SK-N-SH (cell line): ENCODE measurements at regions not wholly inside any gene's neighbourhood (a gene's known extent, or its start where the extent isn't known, plus 50 kb on each side); places are given as distances from the start of the nearest gene placed in this dataset.

Experiments
- CTCF ChIA-PET: fragments of 300-600, 350-600 bp; formaldehyde crosslinking; extraction: SDS; loops from one replicate; lab custom pipeline; 2021; lab: Yijun Ruan, JAX
- POLR2A ChIA-PET: fragments of 350-600 bp; sonication (Branson Sonifier 250); formaldehyde crosslinking; extraction: SDS; loops from one replicate; lab custom pipeline; 2020; ENCODE audit warnings: antibody characterized with exemption, inconsistent platforms; lab: Yijun Ruan, JAX
- DNase-seq: peaks from one replicate; pipeline ENCODE4 v3.0.0; 2012
- H2AFZ ChIP-seq: fragments of 200-600 bp; sonication (generic); 2 replicates; pipeline ENCODE4 v1.8.1; 2016; ENCODE audit warnings: antibody characterized with exemption, mild to moderate bottlenecking, low read depth
- H3F3A ChIP-seq: fragments of 200-600 bp; sonication (generic); replicated peaks from 2 replicates; pipeline ENCODE3; 2016; ENCODE audit warnings: antibody characterized with exemption, mild to moderate bottlenecking; ENCODE audit not compliant: insufficient read depth
- H3K27ac ChIP-seq, 2 experiments: fragments of 200-500 bp in 1 of 2; fragments of 200-600 bp in 1 of 2; sonication (Bioruptor generic) in 1 of 2; sonication (generic), shearing (Covaris generic) in 1 of 2; 2 replicates each; pipeline versions ENCODE4 v1.5.1 to v1.6.1; 2014 to 2016; ENCODE audit warnings: low read depth in 2 of 2, inconsistent platforms in 1 of 2, low read length in 1 of 2, mild to moderate bottlenecking in 1 of 2, mixed read lengths in 1 of 2
- H3K27me3 ChIP-seq: fragments of 200-600 bp; sonication (generic), shearing (Covaris generic); 2 replicates; pipeline ENCODE4 v1.6.1; 2016; ENCODE audit warnings: mixed run types; ENCODE audit not compliant: insufficient read depth
- H3K36me3 ChIP-seq, 2 experiments: fragments of 200-500 bp in 1 of 2; fragments of 200-600 bp in 1 of 2; sonication (Bioruptor generic) in 1 of 2; sonication (generic) in 1 of 2; replicated peaks in 1 of 2; 2 replicates each; pipeline versions ENCODE3 to v1.5.1; 2014 to 2016; ENCODE audit warnings: low read length in 1 of 2, mild to moderate bottlenecking in 1 of 2; ENCODE audit not compliant: insufficient read depth in 2 of 2, control insufficient read depth in 1 of 2
- H3K4me1 ChIP-seq, 2 experiments: fragments of 200-500 bp in 1 of 2; fragments of 200-600 bp in 1 of 2; sonication (Bioruptor generic) in 1 of 2; sonication (generic), shearing (Covaris generic) in 1 of 2; 2 replicates each; pipeline versions ENCODE4 v1.5.1 to v1.6.1; 2014 to 2016; ENCODE audit warnings: low read depth in 1 of 2, low read length in 1 of 2, mixed run types in 1 of 2; ENCODE audit not compliant: insufficient read depth in 2 of 2, control insufficient read depth in 1 of 2
- H3K4me2 ChIP-seq: fragments of 200-600 bp; sonication (generic), shearing (Covaris generic); 2 replicates; pipeline ENCODE4 v1.6.1; 2017; ENCODE audit warnings: mixed run types
- H3K4me3 ChIP-seq, 2 experiments: fragments of 200-500 bp in 1 of 2; fragments of 200-600 bp in 1 of 2; sonication (Bioruptor generic) in 1 of 2; sonication (generic), shearing (Covaris generic) in 1 of 2; 2 replicates each; pipeline versions ENCODE4 v1.5.1 to v1.8.1; 2014 to 2016; ENCODE audit warnings: low read depth in 2 of 2, inconsistent platforms in 1 of 2, low read length in 1 of 2, mild to moderate bottlenecking in 1 of 2, mixed read lengths in 1 of 2, moderate library complexity in 1 of 2
- H3K79me2 ChIP-seq: fragments of 200-600 bp; sonication (generic); 2 replicates; pipeline ENCODE4 v1.8.1; 2017; ENCODE audit warnings: mild to moderate bottlenecking; ENCODE audit not compliant: insufficient read depth
- H3K9ac ChIP-seq: fragments of 200-600 bp; sonication (generic); 2 replicates; pipeline ENCODE4 v1.6.1; 2017; ENCODE audit warnings: mixed run types
- H3K9me2 ChIP-seq: fragments of 200-600 bp; sonication (generic); 2 replicates; pipeline ENCODE4 v1.6.1; 2017; ENCODE audit warnings: mixed run types
- H3K9me3 ChIP-seq: fragments of 200-600 bp; sonication (generic); 2 replicates; pipeline ENCODE4 v1.6.1; 2017; ENCODE audit warnings: mixed run types, mild to moderate bottlenecking, moderate library complexity
- H4K20me1 ChIP-seq: fragments of 200-600 bp; sonication (generic); 2 replicates; pipeline ENCODE4 v1.6.1; 2017; ENCODE audit warnings: mild to moderate bottlenecking, mixed run types; ENCODE audit not compliant: insufficient read depth
- ELF1 ChIP-seq: IDR thresholded peaks from 2 replicates; pipeline ENCODE4 v1.4.0; 2012
- FOSL2 ChIP-seq: IDR thresholded peaks from 2 replicates; pipeline ENCODE4 v1.4.0; 2012; ENCODE audit warnings: low read depth, mild to moderate bottlenecking, moderate library complexity, borderline replicate concordance
- FOXM1 ChIP-seq: IDR thresholded peaks from 2 replicates; pipeline ENCODE4 v1.4.0; 2012; ENCODE audit warnings: low read depth, mild to moderate bottlenecking
- GATA2 ChIP-seq: sonication (generic); formaldehyde crosslinking; IDR thresholded peaks from 2 replicates; pipeline ENCODE4 v1.5.0; 2020; ENCODE audit warnings: mild to moderate bottlenecking, missing genetic modification reagents
- MEF2A ChIP-seq: IDR thresholded peaks from 2 replicates; pipeline ENCODE4 v1.4.0; 2012; ENCODE audit warnings: low read depth, borderline replicate concordance
- MXI1 ChIP-seq: IDR thresholded peaks from 2 replicates; pipeline ENCODE4 v1.6.1; 2012; ENCODE audit warnings: mild to moderate bottlenecking, low read depth, low read length, improper control_type of control experiment
- NFIC ChIP-seq: IDR thresholded peaks from 2 replicates; pipeline ENCODE4 v1.4.0; 2012; ENCODE audit warnings: borderline replicate concordance
- NRF1 ChIP-seq: IDR thresholded peaks from 2 replicates; pipeline ENCODE4 v1.6.1; 2012; ENCODE audit warnings: low read depth, mild to moderate bottlenecking, low read length
- RAD21 ChIP-seq: IDR thresholded peaks from 2 replicates; pipeline ENCODE4 v1.6.1; 2012; ENCODE audit warnings: mild to moderate bottlenecking, low read length
- RCOR1 ChIP-seq: fragments of 150-350 bp; IDR thresholded peaks from 2 replicates; pipeline ENCODE4 v1.6.1; 2017; ENCODE audit warnings: antibody characterized with exemption, low read length
- RFX5 ChIP-seq: IDR thresholded peaks from 2 replicates; pipeline ENCODE4 v1.6.1; 2012; ENCODE audit warnings: mild to moderate bottlenecking, improper control_type of control experiment, low read length
- RXRA ChIP-seq: IDR thresholded peaks from 2 replicates; pipeline ENCODE4 v1.4.0; 2012; ENCODE audit warnings: low read depth, mild to moderate bottlenecking, borderline replicate concordance
- YY1 ChIP-seq: IDR thresholded peaks from 2 replicates; pipeline ENCODE4 v1.4.0; 2012; ENCODE audit warnings: low read depth, mild to moderate bottlenecking
- WGBS: methylation state at CpG from one replicate; pipeline ENCODE4 v1.1.6; 2017; ENCODE audit warnings: low lambda C conversion rate; 5-methylcytosine and 5-hydroxymethylcytosine counted together
- TF ChIP-seq, protein P1 (sequence below): IDR thresholded peaks from 2 replicates; pipeline ENCODE4 v1.4.0; 2012; ENCODE audit warnings: low read depth
- TF ChIP-seq, protein P2 (sequence below): fragments of 150-350 bp; IDR thresholded peaks from 2 replicates; pipeline ENCODE4 v1.6.1; 2016; ENCODE audit warnings: mild to moderate bottlenecking, low read depth, low read length

DNA sequence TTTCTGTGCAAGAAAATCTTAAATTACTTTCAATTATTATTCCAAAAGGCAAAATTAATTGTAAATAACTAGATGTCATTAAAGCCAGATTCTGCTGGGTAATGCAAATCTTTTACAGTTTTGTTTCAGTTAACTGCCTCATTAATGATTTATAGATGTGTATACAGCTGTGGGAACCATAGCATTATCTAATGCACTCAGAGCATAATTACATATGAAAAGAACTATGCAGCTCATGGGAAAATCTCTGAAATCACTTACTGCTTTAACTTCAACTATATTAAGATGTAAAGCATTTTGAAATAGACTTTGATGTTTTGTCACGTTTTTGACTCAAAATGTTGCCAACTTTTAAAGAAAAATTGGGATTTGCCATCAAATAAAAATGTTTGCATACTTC is 630.3 kb upstream of the KLHL4 start:
- Histone ChIP-seq H3K79me2 (no peaks in the 10 kb centered on the region), H3K9me3 (no peaks in the 10 kb centered on the region; the same call in 1 of the 2 replicates), H3F3A (peaks cover 7% of the 10 kb centered on the region), H3K36me3 (no peaks in the 10 kb centered on the region), H3K4me3 (no peak overlapping the region), H3K4me1 (no peaks in the 10 kb centered on the region), H3K9ac (no peak overlapping the region), H3K27me3 (no peaks in the 10 kb centered on the region), H3K9me2 (no peaks in the 10 kb centered on the region), H4K20me1 (no peaks in the 10 kb centered on the region), H3K27ac (no peak overlapping the region), H3K4me2 (no peak overlapping the region), H2AFZ (no peak overlapping the region)
- TF ChIP-seq GATA2 (CRISPR knock-in tag) (no peak), RCOR1 (no peak)
- no peak for DNase-seq
- CTCF ChIA-PET = no interaction called here
- POLR2A ChIA-PET = no interaction called here
- 0% methylated on average over 1 of the region's 1 CpG for WGBS

DNA sequence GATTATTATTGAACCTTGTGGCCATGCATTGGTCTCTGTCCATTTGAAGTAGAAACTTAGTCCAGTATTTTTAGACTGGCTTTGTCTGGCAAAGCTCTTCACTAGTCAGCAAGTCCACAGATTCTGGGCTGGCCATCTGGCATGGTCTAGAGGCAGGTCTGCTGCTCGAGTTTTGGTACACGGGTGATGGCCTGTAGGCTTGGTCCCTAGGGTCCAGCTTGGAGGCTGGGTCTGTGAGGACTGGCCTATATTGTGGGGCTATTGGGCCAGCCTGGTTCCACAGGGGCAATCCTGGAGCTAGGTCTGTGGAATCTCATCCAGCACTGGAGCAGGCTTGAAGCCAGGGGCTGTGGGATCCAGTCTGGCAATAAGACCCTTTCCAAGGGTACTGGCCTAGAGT is 607.6 kb upstream of the KLHL4 start:
- H3K4me1 ChIP-seq = no peaks in the 10 kb centered on the region
- no peak overlapping the region for H3K9ac ChIP-seq
- TF ChIP-seq MEF2A = no peak
- no peak for TF ChIP-seq NFIC
- TF ChIP-seq GATA2 (CRISPR knock-in tag) = no peak
- no peak for TF ChIP-seq RAD21
- TF ChIP-seq, protein P1, sequence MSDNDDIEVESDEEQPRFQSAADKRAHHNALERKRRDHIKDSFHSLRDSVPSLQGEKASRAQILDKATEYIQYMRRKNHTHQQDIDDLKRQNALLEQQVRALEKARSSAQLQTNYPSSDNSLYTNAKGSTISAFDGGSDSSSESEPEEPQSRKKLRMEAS = no peak
- TF ChIP-seq ELF1 = no peak
- no peak for TF ChIP-seq NRF1
- no peak for TF ChIP-seq YY1
- TF ChIP-seq RCOR1 = no peak
- TF ChIP-seq, all 33 proteins: peak for 0
- no peaks in the 10 kb centered on the region for H3K79me2 ChIP-seq
- H3K27me3 ChIP-seq = no peaks in the 10 kb centered on the region
- ChIA-PET POLR2A (no interaction called here), CTCF (no interaction called here)
- no peak for DNase-seq
- H3K9me2 ChIP-seq = no peaks in the 10 kb centered on the region
- 0% methylated on average over 1 of the region's 2 CpGs for WGBS
- H3K4me3 ChIP-seq = no peak overlapping the region
- H3F3A ChIP-seq = no peaks in the 10 kb centered on the region
- no peaks in the 10 kb centered on the region for H3K36me3 ChIP-seq
- H3K4me2 ChIP-seq = no peak overlapping the region
- no peak overlapping the region for H2AFZ ChIP-seq
- H3K9me3 ChIP-seq = no peaks in the 10 kb centered on the region
- H3K27ac ChIP-seq = no peak overlapping the region
- no peaks in the 10 kb centered on the region for H4K20me1 ChIP-seq

DNA sequence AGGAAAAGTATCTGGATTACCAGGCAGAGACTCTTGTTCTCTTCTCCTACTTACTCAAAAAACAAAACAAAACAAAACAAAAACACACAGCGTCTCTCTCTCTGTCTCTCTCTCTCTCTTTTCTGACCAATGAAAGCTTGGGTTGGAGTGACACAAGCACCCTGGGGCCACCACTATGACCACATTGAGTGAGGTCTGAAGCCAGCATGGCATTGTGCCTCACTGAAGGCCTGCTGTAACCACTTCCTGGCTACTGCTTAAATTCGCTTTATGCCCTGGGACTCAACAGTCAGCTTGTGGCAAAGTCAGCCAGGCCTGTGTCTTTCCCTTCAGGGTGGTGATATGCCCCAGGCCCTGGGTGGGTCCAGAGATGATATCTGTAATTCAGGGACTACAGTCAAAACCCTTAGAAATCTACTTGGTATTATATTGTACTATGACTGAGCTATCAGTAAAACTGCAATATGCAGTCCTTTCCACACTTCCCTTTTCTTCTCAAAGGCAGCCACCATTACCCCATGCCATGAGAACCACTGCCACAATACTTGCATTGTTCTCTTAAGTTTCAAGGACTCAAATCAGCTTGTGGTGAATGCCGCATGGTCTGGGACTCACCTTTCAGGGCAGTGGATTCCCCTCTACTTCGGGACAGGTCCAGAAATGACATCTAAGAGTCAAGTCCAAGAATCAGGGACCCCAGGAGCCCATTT is 606.8 kb upstream of the KLHL4 start:
- Histone ChIP-seq H3K4me3 (no peak overlapping the region), H3K9me2 (no peaks in the 10 kb centered on the region), H3K36me3 (no peaks in the 10 kb centered on the region), H3K27me3 (no peaks in the 10 kb centered on the region), H3K79me2 (no peaks in the 10 kb centered on the region), H3K4me2 (no peak overlapping the region), H3F3A (no peaks in the 10 kb centered on the region), H4K20me1 (no peaks in the 10 kb centered on the region), H3K27ac (no peak overlapping the region), H2AFZ (no peak overlapping the region), H3K9ac (no peak overlapping the region), H3K4me1 (no peaks in the 10 kb centered on the region), H3K9me3 (no peaks in the 10 kb centered on the region)
- TF ChIP-seq FOSL2 = no peak
- TF ChIP-seq YY1 = no peak
- no peak for TF ChIP-seq RAD21
- no peak for TF ChIP-seq RFX5
- no peak for TF ChIP-seq RXRA
- no peak for TF ChIP-seq GATA2 (CRISPR knock-in tag)
- TF ChIP-seq MXI1 = no peak
- TF ChIP-seq MEF2A = no peak
- no peak for TF ChIP-seq FOXM1
- TF ChIP-seq, protein P2, sequence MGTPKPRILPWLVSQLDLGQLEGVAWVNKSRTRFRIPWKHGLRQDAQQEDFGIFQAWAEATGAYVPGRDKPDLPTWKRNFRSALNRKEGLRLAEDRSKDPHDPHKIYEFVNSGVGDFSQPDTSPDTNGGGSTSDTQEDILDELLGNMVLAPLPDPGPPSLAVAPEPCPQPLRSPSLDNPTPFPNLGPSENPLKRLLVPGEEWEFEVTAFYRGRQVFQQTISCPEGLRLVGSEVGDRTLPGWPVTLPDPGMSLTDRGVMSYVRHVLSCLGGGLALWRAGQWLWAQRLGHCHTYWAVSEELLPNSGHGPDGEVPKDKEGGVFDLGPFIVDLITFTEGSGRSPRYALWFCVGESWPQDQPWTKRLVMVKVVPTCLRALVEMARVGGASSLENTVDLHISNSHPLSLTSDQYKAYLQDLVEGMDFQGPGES = no peak
- ChIA-PET CTCF (interaction anchor here (1.4 kb wide), 1 partner anchor 36 kb away, joined by 4 read pairs; no protein-coding TSS in a partner anchor), POLR2A (no interaction called here)
- no peak for DNase-seq
- 0% methylated on average over 4 of the region's 4 CpGs for WGBS
